PC-3 (cell line): ENCODE measurements at regions not wholly inside any gene's neighbourhood (a gene's known extent, or its start where the extent isn't known, plus 50 kb on each side); places are given as distances from the start of the nearest gene placed in this dataset.

Experiments used
- EZH2 ChIP-seq: fragments of 300-600 bp; sonication (generic); IDR thresholded peaks from one replicate; pipeline ENCODE4 v1.6.1; 2017; ENCODE audit warnings: antibody characterized with exemption, mild to moderate bottlenecking, low read length; ENCODE audit not compliant: unreplicated experiment
- TF ChIP-seq, protein P1 (sequence below): fragments of 300-600 bp; sonication (generic); conservative IDR thresholded peaks from 2 replicates; pipeline ENCODE4 v1.5.1; 2017; ENCODE audit warnings: antibody characterized with exemption, low read depth, mild to moderate bottlenecking, low read length

- TF ChIP-seq, protein P1, sequence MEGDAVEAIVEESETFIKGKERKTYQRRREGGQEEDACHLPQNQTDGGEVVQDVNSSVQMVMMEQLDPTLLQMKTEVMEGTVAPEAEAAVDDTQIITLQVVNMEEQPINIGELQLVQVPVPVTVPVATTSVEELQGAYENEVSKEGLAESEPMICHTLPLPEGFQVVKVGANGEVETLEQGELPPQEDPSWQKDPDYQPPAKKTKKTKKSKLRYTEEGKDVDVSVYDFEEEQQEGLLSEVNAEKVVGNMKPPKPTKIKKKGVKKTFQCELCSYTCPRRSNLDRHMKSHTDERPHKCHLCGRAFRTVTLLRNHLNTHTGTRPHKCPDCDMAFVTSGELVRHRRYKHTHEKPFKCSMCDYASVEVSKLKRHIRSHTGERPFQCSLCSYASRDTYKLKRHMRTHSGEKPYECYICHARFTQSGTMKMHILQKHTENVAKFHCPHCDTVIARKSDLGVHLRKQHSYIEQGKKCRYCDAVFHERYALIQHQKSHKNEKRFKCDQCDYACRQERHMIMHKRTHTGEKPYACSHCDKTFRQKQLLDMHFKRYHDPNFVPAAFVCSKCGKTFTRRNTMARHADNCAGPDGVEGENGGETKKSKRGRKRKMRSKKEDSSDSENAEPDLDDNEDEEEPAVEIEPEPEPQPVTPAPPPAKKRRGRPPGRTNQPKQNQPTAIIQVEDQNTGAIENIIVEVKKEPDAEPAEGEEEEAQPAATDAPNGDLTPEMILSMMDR = no peak
- no peak for TF ChIP-seq EZH2
Observed at GRCh38 chr14:54226558-54226957, 170.2 kb upstream of the CDKN3 start.
